ENCODE measurements at regions not wholly inside any gene's neighbourhood (a gene's known extent, or its start where the extent isn't known, plus 50 kb on each side); places are given as distances from the start of the nearest gene placed in this dataset.

DNA sequence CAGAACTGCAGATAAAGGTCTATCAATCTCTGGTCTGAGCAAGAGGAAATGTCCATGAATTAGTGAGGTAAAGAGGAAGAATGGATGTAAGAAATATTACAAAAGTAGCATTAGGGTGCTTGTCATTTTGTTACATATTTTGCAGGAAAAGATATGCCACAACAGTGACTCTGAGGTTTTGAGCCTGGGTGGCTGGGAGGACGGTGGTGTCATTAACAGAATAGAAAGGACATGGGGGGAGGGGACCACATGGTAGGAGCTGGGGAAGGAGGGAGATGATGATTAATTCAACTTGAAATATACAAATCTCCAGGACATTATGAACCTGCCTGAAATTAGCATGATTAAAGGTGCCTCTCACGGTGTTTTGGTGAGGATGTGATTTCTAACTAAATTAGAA lies 245.5 kb upstream of the MDFIC2 start:
- DNase-seq, result no peak
- intact Hi-C loops (cut with micrococcal nuclease), result loop anchor here (10.0 kb wide), 1 partner anchor 957 kb away; no protein-coding TSS in a partner anchor
- CTCF ChIA-PET, result interaction anchor here (1.3 to 3.2 kb wide), 3 partner anchors 7 to 30 kb away, joined by 3 to 10 read pairs (median 4); no protein-coding TSS in a partner anchor
- H3K9me3 Mint-ChIP-seq, result peaks cover 3% of the 10 kb centered on the region
- H3K4me3 Mint-ChIP-seq, result no peak overlapping the region
- peaks cover 2% of the 10 kb centered on the region for H3K27me3 Mint-ChIP-seq
- no peaks in the 10 kb centered on the region for H3K4me1 Mint-ChIP-seq (ENCODE audit: low read depth)
- H3K27ac Mint-ChIP-seq, result no peak overlapping the region
- H3K36me3 Mint-ChIP-seq, result no peaks in the 10 kb centered on the region
- POLR2A ChIA-PET, result no interaction called here

DNA sequence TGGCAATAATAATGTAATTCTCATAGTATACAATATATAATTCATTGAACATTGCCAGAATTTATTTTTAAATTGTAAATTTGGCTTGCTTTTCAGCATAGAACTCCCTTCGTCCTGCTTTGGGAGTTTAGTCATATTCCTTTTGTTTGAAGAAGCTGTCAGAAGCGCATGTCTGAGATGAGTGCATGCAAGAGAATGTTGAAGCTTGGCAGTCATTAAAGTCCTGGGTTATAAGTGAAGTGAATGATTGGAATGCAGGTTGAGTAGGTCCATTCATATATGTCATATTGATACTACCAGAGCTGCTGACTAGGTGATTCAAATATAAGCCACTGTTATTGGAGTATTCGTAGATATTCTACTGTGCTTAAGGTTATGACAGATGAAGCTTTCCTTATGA lies 243.6 kb upstream of the MDFIC2 start:
- H3K27me3 Mint-ChIP-seq, result peaks cover 2% of the 10 kb centered on the region
- no peak for DNase-seq
- H3K9me3 Mint-ChIP-seq, result peaks cover 3% of the 10 kb centered on the region
- ChIA-PET POLR2A (no interaction called here), CTCF (interaction anchor here (0.9 kb wide), 1 partner anchor 1029 kb away, joined by 3 read pairs; no protein-coding TSS in a partner anchor)
- no peak overlapping the region for H3K4me3 Mint-ChIP-seq
- H3K4me1 Mint-ChIP-seq (ENCODE audit: low read depth), result no peaks in the 10 kb centered on the region
- intact Hi-C loops (cut with micrococcal nuclease), result loop anchor here (10.0 kb wide), 1 partner anchor 959 kb away; no protein-coding TSS in a partner anchor
- H3K36me3 Mint-ChIP-seq, result no peaks in the 10 kb centered on the region
- no peak overlapping the region for H3K27ac Mint-ChIP-seq

DNA sequence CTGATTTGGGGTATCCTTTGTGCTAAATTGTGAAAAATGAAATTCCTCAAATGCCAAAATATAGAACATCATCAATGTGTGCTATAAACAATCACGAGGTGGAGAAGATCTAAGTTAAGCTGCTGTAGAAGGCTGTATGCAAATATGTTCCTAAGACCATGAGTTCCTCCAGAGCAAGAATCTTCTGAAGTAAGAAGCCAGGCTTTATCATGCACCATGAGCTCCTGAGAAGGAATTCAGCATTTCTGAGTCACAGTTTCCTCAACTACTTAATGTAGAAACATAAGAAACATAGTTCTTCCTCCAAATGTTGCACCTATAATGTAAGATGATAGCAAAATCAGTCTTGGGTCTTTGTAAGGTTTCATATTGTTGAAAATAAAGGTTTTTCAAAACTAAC lies 241.7 kb upstream of the MDFIC2 start:
- intact Hi-C loops (cut with micrococcal nuclease), result loop anchor here (10.0 kb wide), 1 partner anchor 961 kb away; no protein-coding TSS in a partner anchor
- H3K4me1 Mint-ChIP-seq (ENCODE audit: low read depth), result no peaks in the 10 kb centered on the region
- peaks cover 2% of the 10 kb centered on the region for H3K27me3 Mint-ChIP-seq
- H3K27ac Mint-ChIP-seq, result no peak overlapping the region
- peaks cover 3% of the 10 kb centered on the region for H3K9me3 Mint-ChIP-seq
- ChIA-PET POLR2A (no interaction called here), CTCF (no interaction called here)
- no peaks in the 10 kb centered on the region for H3K36me3 Mint-ChIP-seq
- no peak overlapping the region for H3K4me3 Mint-ChIP-seq
- DNase-seq, result no peak

DNA sequence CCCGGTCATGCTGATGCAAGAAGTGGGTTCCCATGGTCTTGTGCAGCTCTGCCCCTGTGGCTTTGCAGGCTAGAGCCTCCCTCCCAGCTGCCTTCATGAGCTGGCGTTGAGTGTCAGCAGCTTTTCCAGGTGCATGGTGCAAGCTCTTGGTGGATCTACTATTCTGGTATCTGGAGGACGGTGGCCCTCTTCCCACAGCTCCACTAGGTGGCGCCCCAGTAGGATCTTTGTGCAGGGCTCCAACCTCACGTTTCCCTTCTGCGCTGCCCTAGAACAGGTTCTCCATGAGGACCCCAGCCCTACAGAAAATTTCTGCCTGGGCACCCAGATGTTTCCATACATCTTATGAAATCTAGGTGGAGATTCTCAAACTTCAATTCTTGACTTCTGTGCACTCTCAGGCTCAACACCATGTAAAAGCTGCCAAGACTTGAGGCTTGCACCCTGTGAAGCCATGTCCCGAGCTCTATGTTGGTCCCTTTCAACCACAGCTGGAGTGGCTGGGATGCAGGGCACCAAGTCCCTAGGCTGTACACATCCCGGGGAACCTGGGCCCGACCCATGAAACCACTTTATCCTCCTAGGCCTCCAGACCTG lies 238.4 kb upstream of the MDFIC2 start:
- POLR2A ChIA-PET, result interaction anchor here (1.5 kb wide), 1 partner anchor 513 kb away, joined by 4 read pairs; no protein-coding TSS in a partner anchor
- peaks cover 3% of the 10 kb centered on the region for H3K27me3 Mint-ChIP-seq

DNA sequence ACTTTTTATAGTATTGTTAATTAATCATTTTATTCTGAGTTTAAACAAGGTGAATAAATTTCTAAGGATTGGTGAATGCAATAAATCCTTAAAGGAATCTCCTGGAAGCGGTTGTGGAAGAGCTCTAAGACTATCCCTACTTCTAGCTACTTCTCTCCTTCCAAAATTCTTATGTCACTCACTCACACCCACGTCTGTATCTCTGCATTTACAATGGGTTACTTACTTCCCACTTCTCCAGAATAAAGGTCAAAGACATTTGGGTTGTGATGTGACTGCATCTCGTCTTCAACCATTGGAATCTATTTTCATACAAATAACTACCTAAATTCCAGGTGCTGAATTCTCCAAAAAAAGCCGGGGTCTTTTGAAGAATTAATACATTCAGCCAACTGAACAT lies 234.2 kb upstream of the MDFIC2 start:
- H3K36me3 Mint-ChIP-seq, result no peaks in the 10 kb centered on the region
- ChIA-PET POLR2A (no interaction called here), CTCF (no interaction called here)
- H3K9me3 Mint-ChIP-seq, result no peaks in the 10 kb centered on the region
- H3K4me1 Mint-ChIP-seq (ENCODE audit: low read depth), result no peaks in the 10 kb centered on the region
- H3K4me3 Mint-ChIP-seq, result no peak overlapping the region
- H3K27me3 Mint-ChIP-seq, result peaks cover 1% of the 10 kb centered on the region
- H3K27ac Mint-ChIP-seq, result no peak overlapping the region
- intact Hi-C loops (cut with micrococcal nuclease), result no loop called here
- no peak for DNase-seq

More for the DNA sequence above, 238.4 kb upstream of the MDFIC2 start:
- CTCF ChIA-PET, result interaction anchor here (0.6 to 2.3 kb wide), 38 partner anchors 9 to 1169 kb away, joined by 3 to 17 read pairs (median 4); no protein-coding TSS in a partner anchor
- Mint-ChIP-seq H3K9me3 (peaks cover 3% of the 10 kb centered on the region), H3K36me3 (no peaks in the 10 kb centered on the region), H3K27ac (no peak overlapping the region), H3K4me3 (no peak overlapping the region), H3K4me1 (ENCODE audit: low read depth) (no peaks in the 10 kb centered on the region)
- peak; percentile 84 for DNase-seq
- intact Hi-C loops (cut with micrococcal nuclease), result loop anchor here (1.0 to 10.0 kb wide), 5 partner anchors 519 to 1101 kb away; no protein-coding TSS in a partner anchor

DNA sequence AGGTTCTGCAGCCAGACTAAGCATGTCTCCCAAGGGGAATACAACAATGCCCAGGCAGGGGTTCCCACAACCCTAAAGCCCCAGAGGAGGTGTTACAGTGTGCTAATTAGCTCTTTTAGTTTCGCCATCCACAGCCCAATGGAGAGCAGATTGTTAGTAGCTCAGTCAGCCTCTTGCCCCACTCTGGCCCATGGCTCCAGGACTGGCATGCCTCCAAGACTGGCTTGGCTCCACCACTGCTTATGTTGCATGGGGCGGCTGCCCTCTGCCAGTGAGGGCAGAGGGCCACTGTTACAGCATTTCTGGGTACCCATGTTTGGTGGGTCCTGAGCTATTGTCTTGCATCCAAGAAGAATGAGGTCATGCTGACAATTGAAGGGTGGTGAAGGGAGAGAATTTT lies 231.1 kb upstream of the MDFIC2 start:
- Mint-ChIP-seq H3K9me3 (no peaks in the 10 kb centered on the region), H3K4me1 (ENCODE audit: low read depth) (no peaks in the 10 kb centered on the region), H3K36me3 (no peaks in the 10 kb centered on the region), H3K27me3 (no peaks in the 10 kb centered on the region), H3K4me3 (no peak overlapping the region), H3K27ac (no peak overlapping the region)
- intact Hi-C loops (cut with micrococcal nuclease), result no loop called here
- ChIA-PET CTCF (no interaction called here), POLR2A (no interaction called here)
- DNase-seq, result no peak

DNA sequence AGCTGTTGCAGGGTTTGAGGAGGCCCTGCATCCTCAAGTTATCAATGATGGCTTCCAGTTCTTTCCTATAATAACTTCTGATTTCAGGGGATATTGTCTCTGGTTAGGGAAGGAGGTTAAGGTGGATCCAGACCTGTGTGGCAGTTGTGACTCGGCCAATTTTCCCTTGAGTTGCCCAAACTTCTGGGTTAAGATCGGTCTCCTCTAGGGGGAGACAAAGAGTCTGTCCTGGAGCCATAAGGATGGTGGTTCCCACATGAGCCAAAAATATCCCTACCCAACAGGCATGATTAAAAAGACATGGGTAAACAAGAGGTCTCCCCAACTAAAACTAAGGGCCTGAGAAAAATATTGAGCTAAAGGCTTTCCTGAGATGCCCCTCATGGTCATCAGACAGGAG lies 227.5 kb upstream of the MDFIC2 start:
- no peak overlapping the region for H3K27ac Mint-ChIP-seq
- no peaks in the 10 kb centered on the region for H3K36me3 Mint-ChIP-seq
- intact Hi-C loops (cut with micrococcal nuclease), result no loop called here
- no peak for DNase-seq
- peaks cover 16% of the 10 kb centered on the region for H3K27me3 Mint-ChIP-seq
- no peak overlapping the region for H3K4me3 Mint-ChIP-seq
- no peaks in the 10 kb centered on the region for H3K4me1 Mint-ChIP-seq (ENCODE audit: low read depth)
- CTCF ChIA-PET, result interaction anchor here (0.6 to 3.1 kb wide), 2 partner anchors 10 to 251 kb away, joined by 3 to 17 read pairs; no protein-coding TSS in a partner anchor
- no peaks in the 10 kb centered on the region for H3K9me3 Mint-ChIP-seq
- POLR2A ChIA-PET, result no interaction called here

DNA sequence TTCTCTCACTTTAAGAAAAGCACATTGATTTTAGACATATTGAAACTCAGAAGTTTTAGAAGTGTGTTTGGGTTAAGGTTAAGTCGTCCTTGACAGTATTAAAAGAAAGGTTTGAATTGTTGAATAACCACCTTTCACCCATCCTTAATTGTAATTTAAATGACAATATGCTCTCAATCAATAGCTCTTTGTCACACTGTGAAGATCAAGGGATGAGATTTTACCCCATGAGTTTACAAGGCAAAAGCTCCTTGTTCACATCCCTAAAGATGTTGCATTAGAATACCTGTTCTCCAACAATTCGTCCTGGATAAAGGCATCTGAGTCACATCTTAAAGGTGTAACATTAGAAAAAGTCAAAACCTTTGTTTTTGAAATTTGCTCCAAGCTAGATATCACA lies 220.4 kb upstream of the MDFIC2 start:
- no peaks in the 10 kb centered on the region for H3K9me3 Mint-ChIP-seq
- intact Hi-C loops (cut with micrococcal nuclease), result loop anchor here (5.0 kb wide), 1 partner anchor 1054 kb away; no protein-coding TSS in a partner anchor
- H3K27ac Mint-ChIP-seq, result no peak overlapping the region
- ChIA-PET CTCF (interaction anchor here (0.8 to 1.7 kb wide), 2 partner anchors 168 to 442 kb away, joined by 3 to 7 read pairs; no protein-coding TSS in a partner anchor), POLR2A (no interaction called here)
- no peak for DNase-seq
- no peaks in the 10 kb centered on the region for H3K4me1 Mint-ChIP-seq (ENCODE audit: low read depth)
- H3K4me3 Mint-ChIP-seq, result no peak overlapping the region
- H3K36me3 Mint-ChIP-seq, result no peaks in the 10 kb centered on the region
- peaks cover 32% of the 10 kb centered on the region for H3K27me3 Mint-ChIP-seq

DNA sequence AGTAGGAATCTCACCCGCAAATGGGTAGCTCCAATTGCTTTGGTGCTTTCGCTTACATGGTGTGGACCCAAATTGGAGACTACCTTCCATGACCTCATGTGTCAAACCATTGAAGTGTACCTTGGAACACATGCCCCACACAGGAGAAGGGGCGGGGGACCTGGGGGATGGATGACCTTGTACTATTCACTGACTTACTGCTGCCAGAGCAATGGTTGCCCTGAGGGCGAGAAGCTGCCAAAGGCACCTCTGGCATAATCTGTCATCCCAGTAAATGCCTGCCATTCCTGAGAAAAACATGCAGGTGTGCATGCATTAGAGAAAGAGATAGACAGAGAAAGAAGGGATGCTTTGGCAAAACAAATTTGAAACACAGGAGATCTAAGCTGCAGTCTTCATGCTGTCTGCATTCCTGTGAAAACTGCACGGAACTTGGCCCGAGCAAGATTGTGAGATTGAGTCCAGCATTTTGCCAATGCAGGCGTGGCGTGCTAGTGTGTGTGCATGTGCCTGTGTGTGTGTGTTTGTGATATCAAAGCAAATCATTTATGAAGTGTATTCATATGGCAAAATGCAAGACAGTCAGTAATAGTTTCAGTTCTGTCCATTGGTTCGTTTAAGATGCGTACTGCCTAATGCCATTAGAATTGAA lies 219.5 kb upstream of the MDFIC2 start:
- Mint-ChIP-seq H3K36me3 (no peaks in the 10 kb centered on the region), H3K27me3 (peaks cover 28% of the 10 kb centered on the region), H3K4me1 (ENCODE audit: low read depth) (no peaks in the 10 kb centered on the region), H3K4me3 (no peak overlapping the region), H3K9me3 (no peaks in the 10 kb centered on the region), H3K27ac (no peak overlapping the region)
- intact Hi-C loops (cut with micrococcal nuclease), result loop anchor here (5.0 kb wide), 1 partner anchor 1055 kb away; no protein-coding TSS in a partner anchor
- no peak for DNase-seq
- POLR2A ChIA-PET, result no interaction called here
- CTCF ChIA-PET, result interaction anchor here (1.0 to 1.7 kb wide), 3 partner anchors 17 to 441 kb away, joined by 3 to 7 read pairs (median 3); no protein-coding TSS in a partner anchor

DNA sequence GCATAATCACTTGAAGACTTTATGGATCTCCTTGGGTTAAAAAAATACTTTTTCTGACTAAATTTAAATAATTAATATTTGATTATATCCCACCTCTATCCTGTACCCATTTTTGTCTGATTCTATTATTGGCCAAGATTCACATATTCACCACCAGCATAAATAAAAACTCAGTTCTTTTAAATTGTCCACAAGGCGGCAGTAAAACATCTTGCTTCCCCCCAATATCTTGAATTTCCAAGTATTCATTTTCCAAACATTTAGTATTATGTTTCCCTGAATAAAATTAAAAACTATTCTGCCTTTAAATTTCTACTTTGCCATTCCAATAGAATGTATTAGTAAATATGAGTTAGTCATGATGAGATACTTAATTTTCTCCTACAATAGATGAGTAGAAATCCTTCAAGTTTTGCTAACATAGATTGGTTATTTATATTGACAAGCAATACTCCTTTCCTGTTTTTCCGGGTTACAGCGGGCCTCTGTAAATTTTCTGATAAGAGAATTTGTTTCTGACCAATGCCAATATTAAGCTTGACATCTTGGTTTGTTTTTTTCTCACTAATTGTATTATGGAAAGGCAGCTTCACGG lies 218.7 kb upstream of the MDFIC2 start:
- intact Hi-C loops (cut with micrococcal nuclease), result loop anchor here (5.0 kb wide), 1 partner anchor 1056 kb away; no protein-coding TSS in a partner anchor
- POLR2A ChIA-PET, result no interaction called here
- Mint-ChIP-seq H3K36me3 (no peaks in the 10 kb centered on the region), H3K27me3 (peaks cover 24% of the 10 kb centered on the region), H3K27ac (no peak overlapping the region), H3K9me3 (no peaks in the 10 kb centered on the region), H3K4me3 (no peak overlapping the region), H3K4me1 (ENCODE audit: low read depth) (no peaks in the 10 kb centered on the region)
- CTCF ChIA-PET, result interaction anchor here (1.0 to 1.7 kb wide), 3 partner anchors 16 to 441 kb away, joined by 3 to 7 read pairs (median 3); no protein-coding TSS in a partner anchor
- no peak for DNase-seq

DNA sequence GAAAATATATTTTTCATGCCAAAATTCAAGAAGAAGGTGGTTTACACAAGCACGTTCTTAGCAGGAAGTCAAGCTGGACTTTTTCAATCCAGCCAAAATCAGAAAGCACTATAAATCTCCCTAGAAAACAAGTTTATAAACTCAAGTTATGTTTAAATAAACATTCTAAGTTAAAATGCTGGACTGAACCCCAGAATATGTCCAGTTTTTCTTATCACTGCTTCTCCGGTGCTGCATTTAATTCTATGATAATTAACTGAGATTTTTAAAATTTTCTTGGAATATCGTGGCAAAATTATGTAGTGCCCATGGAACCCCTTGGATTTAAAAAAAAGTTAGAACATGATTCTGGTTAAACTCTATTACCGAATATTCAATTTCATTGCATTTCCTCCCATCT lies 218.2 kb upstream of the MDFIC2 start:
- Mint-ChIP-seq H3K4me1 (ENCODE audit: low read depth) (no peaks in the 10 kb centered on the region), H3K36me3 (no peaks in the 10 kb centered on the region), H3K9me3 (no peaks in the 10 kb centered on the region), H3K27me3 (peaks cover 21% of the 10 kb centered on the region), H3K4me3 (no peak overlapping the region), H3K27ac (no peak overlapping the region)
- POLR2A ChIA-PET, result no interaction called here
- intact Hi-C loops (cut with micrococcal nuclease), result loop anchor here (5.0 kb wide), 1 partner anchor 1057 kb away; no protein-coding TSS in a partner anchor
- DNase-seq, result no peak
- CTCF ChIA-PET, result no interaction called here

DNA sequence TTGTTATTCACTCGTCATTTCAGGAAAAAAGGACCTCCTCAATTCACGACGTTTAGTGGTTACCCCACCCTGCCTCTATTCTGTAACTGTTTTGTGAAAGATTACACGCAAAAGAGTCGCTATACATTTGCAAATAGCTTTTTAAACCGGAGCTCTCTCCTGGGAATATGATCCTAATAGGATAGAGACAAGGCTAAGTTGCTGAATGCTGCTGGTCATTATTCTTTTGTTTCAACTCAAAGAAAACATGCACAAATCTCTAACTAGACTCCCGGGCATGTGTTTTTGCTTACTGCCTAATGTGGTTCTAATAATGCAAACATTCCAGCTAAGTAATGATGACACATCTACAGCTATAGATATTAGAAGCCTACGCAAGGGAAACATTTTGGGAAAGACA lies 214.6 kb upstream of the MDFIC2 start:
- Mint-ChIP-seq H3K4me3 (no peak overlapping the region), H3K4me1 (ENCODE audit: low read depth) (no peaks in the 10 kb centered on the region), H3K27me3 (peaks cover 7% of the 10 kb centered on the region), H3K9me3 (no peaks in the 10 kb centered on the region), H3K36me3 (no peaks in the 10 kb centered on the region), H3K27ac (no peak overlapping the region)
- POLR2A ChIA-PET, result no interaction called here
- DNase-seq, result no peak
- CTCF ChIA-PET, result no interaction called here
- intact Hi-C loops (cut with micrococcal nuclease), result no loop called here

Data from activated CD4-positive, alpha-beta memory T cell treated with anti-CD3 and anti-CD28 coated beads for 36 hours (primary cell).